NCI-H774 (cell line): ENCODE measurements at regions not wholly inside any gene's neighbourhood (a gene's known extent, or its start where the extent isn't known, plus 50 kb on each side); places are given as distances from the start of the nearest gene placed in this dataset.
"Not testable (repeated sequence)": the region's sequence is repeated elsewhere in the genome, so short reads cannot be mapped to it uniquely, and the experiment has no call there.

ENCODE experiments used
- DNase-seq: peaks from one replicate; lab custom pipeline; 2025; lab: John Stamatoyannopoulos, UW

GRCh38 chr18:30163573-30163972, 879.0 kb downstream of the DSC3 start:
- DNase-seq: no peak

- DNase-seq: no peak
Observed at GRCh38 chr18:30160124-30160523, 882.4 kb downstream of the DSC3 start.

DNA sequence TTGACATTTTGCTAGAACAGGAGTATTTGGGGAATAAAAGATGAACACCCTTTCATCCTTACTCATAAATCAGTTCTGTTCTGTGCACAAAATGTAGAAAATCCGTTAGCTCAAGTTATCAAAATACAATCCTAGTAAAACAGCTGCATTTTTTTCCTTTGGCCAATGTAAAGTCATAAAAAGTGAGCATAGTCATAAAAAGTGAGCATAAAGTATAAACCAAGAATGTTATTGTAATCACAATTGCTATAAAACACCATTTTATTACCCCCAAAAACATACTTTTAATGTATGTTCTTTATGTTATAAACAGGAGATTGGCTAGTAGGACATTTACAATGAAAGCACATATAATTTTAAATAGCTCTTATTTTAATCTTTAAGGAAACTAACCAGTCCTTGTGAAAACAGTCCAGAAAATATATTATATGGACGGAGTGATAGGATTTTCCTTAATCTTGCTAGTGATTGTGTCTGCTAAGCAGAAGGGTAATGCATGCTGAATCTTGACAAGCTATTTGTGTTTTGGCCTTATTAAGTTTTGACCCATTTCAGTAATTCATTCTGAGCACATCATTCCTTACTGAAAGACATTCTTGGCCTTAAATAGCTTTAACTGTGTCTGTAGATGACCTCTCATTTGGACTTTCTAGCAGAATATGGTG, 891.8 kb downstream of the DSC3 start:
- no peak for DNase-seq

GRCh38 chr18:30149585-30149984, 893.0 kb downstream of the DSC3 start:
- DNase-seq: no peak

GRCh38 chr18:30142870-30143269, 899.7 kb downstream of the DSC3 start:
- DNase-seq: no peak

GRCh38 chr18:30142248-30142647, 900.3 kb downstream of the DSC3 start:
- no peak for DNase-seq

DNA sequence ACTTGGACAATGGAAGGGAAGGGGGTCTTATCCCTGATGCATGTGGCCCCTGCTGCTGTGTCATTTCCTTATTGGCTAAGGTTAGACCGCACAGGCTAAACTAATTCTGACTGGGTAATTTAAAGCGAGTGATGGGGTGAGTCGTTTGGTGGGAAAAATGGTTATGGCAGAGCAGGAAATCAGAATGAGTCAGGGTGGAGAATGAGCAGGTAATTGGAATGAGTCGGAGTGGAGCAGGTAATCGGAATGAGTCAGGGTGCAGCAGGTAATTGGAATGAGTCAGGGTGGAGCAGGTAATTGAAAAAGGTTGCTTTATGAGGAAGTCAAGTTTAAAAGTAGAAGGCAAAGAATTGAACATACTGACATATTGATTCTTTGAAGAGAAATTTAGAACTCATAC, 901.0 kb downstream of the DSC3 start:
- not testable (repeated sequence) for DNase-seq

GRCh38 chr18:30139631-30140287, 902.8 kb downstream of the DSC3 start:
- no peak for DNase-seq

- DNase-seq: no peak
Observed at GRCh38 chr18:30135938-30136337, 906.6 kb downstream of the DSC3 start.

DNA sequence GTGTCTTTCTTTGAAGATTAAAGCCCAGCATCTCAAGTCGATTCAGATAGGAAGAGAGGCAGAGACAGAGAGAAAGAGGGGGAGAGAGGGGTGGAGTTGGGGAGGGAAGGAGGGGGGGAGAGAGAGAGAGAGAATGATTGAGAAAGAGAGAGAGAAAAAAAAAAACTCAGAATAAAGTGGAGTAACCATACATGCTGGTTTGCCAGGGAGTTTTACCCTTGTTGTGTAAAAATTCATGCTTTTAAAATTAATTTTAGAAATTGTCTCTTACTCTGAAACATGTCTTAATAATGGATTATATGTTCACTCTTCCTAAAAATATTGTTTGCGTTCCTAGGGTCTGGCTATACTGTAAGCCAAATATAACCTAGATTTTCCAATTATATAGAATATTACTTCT, 908.5 kb downstream of the DSC3 start:
- no peak for DNase-seq

GRCh38 chr18:30132959-30133358, 909.6 kb downstream of the DSC3 start:
- no peak for DNase-seq

- DNase-seq: no peak
Observed at GRCh38 chr18:30121397-30121796, 921.1 kb downstream of the DSC3 start.

DNA sequence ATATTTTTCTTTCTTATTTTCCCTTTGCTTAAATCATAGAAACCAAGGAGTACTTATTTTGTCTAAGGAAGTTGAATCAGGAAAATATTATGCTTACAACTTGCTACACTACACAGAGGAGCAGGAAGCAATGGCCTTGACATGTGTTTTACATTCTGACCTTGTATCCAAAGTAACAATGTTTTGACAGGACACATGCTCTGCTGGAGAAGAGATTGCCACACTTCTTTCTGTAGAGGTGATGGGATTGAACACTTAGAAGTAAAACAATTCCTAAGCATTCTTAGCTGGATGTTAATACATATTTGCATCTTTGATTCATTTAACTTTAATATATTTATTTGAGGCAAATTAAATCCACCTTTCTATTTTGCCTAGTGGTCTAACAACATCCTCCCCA, 929.1 kb downstream of the DSC3 start:
- no peak for DNase-seq

- DNase-seq: no peak
Observed at GRCh38 chr18:30106356-30106755, 936.2 kb downstream of the DSC3 start.

- DNase-seq: no peak
Observed at GRCh38 chr18:30103881-30104280, 938.7 kb downstream of the DSC3 start.

GRCh38 chr18:30096796-30097195, 945.7 kb downstream of the DSC3 start:
- no peak for DNase-seq

- no peak for DNase-seq
Observed at GRCh38 chr18:30094556-30094955, 948.0 kb downstream of the DSC3 start.

GRCh38 chr18:30093376-30093775, 949.2 kb downstream of the DSC3 start:
- no peak for DNase-seq

DNA sequence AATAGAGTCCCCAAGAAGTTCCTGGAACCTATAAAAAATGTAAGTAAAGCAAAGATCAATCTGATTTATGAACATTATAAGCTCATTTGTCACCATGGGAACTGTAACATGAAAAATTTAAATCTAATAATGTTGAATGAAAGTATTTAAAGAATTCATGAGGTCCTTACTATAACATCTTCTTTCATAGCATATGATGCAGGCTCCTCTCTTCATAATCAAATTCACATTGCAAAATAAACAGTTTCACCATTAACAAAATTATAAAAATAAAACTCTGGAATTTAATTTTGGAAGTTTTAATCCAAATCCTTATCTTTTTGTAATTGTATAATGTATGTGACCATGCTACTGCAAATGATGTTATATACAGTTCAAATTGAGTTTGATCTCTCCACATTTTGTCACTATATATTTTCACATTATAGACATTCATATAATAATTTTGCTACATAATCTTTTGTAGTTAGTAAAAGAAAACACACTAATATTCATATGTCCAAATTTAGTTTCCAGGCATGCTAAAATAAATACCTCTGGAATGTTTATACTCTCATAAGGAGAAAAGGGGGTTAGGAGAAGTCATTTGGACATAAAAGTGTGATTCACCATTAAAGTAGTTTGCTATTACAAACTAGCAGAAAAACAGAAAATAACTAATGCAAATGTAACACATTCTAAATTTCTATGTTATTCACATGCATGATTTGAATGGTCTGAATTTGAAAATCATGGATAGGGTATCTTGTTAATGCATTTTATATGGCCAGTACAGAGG, 954.1 kb downstream of the DSC3 start:
- DNase-seq: no peak

GRCh38 chr18:30086351-30086750, 956.2 kb downstream of the DSC3 start:
- DNase-seq: no peak

DNA sequence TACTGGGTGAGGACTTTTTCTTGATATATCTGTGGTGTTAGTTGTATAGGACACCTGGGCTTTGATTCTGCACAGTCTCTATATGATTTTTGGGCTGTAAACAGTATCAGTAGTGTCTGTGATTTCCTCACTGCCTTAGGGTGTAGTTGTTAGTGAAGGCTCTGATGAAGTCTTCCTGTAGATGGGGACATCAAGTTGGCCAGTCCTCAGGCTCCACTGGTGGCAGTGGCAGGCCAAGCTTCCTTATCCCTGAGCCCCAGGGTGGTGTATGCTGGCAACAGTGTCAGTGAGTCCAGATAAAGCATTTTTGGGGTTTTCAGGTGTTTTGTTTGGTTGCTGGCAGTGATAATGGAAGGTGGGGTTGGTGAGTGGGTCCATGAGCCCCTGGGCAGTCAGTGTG, 961.4 kb downstream of the DSC3 start:
- no peak for DNase-seq

- no peak for DNase-seq
Observed at GRCh38 chr18:30072609-30073385, 969.7 kb downstream of the DSC3 start.
